ENCODE measurements at regions not wholly inside any gene's neighbourhood (a gene's known extent, or its start where the extent isn't known, plus 50 kb on each side); places are given as distances from the start of the nearest gene placed in this dataset.

DNA sequence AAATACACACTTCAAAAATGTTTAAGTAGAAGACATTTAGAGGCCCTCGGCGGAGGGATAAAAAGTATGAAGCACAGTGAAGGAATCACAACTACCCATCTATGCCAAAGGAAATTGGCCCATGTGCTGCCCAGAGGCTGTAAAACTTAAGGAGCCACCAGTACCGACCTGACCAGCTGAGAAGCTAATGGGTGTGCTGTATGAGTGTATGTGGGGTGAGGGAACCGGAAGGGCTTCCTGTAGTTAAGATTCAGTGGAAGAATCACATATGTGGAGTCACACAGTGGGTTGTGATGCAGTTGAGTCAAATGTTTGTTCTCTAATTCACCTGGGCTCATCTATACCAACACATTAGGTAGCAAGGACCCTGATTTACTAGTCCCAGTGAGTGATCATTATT, 516.0 kb upstream of the IL12A start:
- H3K79me2 ChIP-seq (ENCODE audit: insufficient read depth, low read depth, low read length): no peaks in the 10 kb centered on the region
- POLR2A ChIA-PET: interaction anchor here (0.6 to 0.7 kb wide), 3 partner anchors 15 to 1770 kb away, joined by 3 read pairs; no protein-coding TSS in a partner anchor
- no peak for DNase-seq (ENCODE audit: low spot score)
- H2AFZ ChIP-seq (ENCODE audit: low read length): no peak overlapping the region
- CTCF ChIA-PET (ENCODE audit: unreplicated experiment): no interaction called here
- no peak overlapping the region for H3K27ac ChIP-seq (ENCODE audit: low read depth, low read length, poor library complexity, severe bottlenecking)
- no TSS peak for BruUV-seq (replicated peaks)
- no peak overlapping the region for H3K4me3 ChIP-seq (ENCODE audit: low read depth, low read length, poor library complexity, severe bottlenecking)
- H3K9me2 ChIP-seq (ENCODE audit: insufficient read depth, low read length): no peaks in the 10 kb centered on the region
- no peak overlapping the region for H3K4me2 ChIP-seq (ENCODE audit: low read length)
- no peaks in the 10 kb centered on the region for H4K20me1 ChIP-seq (ENCODE audit: insufficient read depth, low read length)
- no peaks in the 10 kb centered on the region for H3K36me3 ChIP-seq (ENCODE audit: insufficient read depth, low read length)
- H3K9me3 ChIP-seq (ENCODE audit: low read length): no peaks in the 10 kb centered on the region
- intact Hi-C loops (cut with micrococcal nuclease; ENCODE audit: unreplicated experiment): no loop called here
- TF ChIP-seq, protein P1, sequence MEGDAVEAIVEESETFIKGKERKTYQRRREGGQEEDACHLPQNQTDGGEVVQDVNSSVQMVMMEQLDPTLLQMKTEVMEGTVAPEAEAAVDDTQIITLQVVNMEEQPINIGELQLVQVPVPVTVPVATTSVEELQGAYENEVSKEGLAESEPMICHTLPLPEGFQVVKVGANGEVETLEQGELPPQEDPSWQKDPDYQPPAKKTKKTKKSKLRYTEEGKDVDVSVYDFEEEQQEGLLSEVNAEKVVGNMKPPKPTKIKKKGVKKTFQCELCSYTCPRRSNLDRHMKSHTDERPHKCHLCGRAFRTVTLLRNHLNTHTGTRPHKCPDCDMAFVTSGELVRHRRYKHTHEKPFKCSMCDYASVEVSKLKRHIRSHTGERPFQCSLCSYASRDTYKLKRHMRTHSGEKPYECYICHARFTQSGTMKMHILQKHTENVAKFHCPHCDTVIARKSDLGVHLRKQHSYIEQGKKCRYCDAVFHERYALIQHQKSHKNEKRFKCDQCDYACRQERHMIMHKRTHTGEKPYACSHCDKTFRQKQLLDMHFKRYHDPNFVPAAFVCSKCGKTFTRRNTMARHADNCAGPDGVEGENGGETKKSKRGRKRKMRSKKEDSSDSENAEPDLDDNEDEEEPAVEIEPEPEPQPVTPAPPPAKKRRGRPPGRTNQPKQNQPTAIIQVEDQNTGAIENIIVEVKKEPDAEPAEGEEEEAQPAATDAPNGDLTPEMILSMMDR (conservative IDR thresholded peaks at IDR 0.05; ENCODE audit: low read length): no peak
- no peaks in the 10 kb centered on the region for H3K4me1 ChIP-seq (ENCODE audit: insufficient read depth, low read length, poor library complexity, severe bottlenecking)

DNA sequence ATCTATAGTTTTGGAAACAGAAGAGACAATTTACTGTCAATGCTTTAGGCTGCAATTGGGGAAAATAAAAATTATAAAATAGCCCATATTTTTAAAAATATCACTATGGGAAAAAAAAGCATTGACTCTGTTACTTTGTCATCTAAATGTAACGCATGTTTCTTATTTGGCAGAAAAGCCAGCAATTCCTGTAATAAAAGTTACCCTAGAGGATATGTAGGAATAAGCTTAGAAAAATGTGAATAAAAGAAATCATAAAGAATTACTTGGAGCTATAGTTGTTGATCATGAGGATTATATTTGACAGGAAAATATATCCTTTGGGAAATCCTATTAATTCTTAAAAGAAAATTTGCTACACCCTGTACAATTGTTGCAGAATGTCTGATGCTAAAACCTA, 515.4 kb upstream of the IL12A start:
- Histone ChIP-seq H3K36me3 (ENCODE audit: insufficient read depth, low read length) (no peaks in the 10 kb centered on the region), H3K4me1 (ENCODE audit: insufficient read depth, low read length, poor library complexity, severe bottlenecking) (no peaks in the 10 kb centered on the region), H3K9me2 (ENCODE audit: insufficient read depth, low read length) (no peaks in the 10 kb centered on the region), H3K79me2 (ENCODE audit: insufficient read depth, low read depth, low read length) (no peaks in the 10 kb centered on the region), H3K4me2 (ENCODE audit: low read length) (no peak overlapping the region), H3K4me3 (ENCODE audit: low read depth, low read length, poor library complexity, severe bottlenecking) (no peak overlapping the region), H3K27ac (ENCODE audit: low read depth, low read length, poor library complexity, severe bottlenecking) (no peak overlapping the region), H2AFZ (ENCODE audit: low read length) (no peak overlapping the region), H4K20me1 (ENCODE audit: insufficient read depth, low read length) (no peaks in the 10 kb centered on the region), H3K9me3 (ENCODE audit: low read length) (no peaks in the 10 kb centered on the region)
- POLR2A ChIA-PET: interaction anchor here (0.6 to 1.2 kb wide), 3 partner anchors 12 to 42 kb away, joined by 3 read pairs; no protein-coding TSS in a partner anchor
- no peak for TF ChIP-seq EZH2phosphoT487 (IDR thresholded peaks at IDR 0.05; ENCODE audit: borderline replicate concordance, low read depth, low read length)
- TF ChIP-seq, protein P1 (conservative IDR thresholded peaks at IDR 0.05; ENCODE audit: low read length): no peak
- CTCF ChIA-PET (ENCODE audit: unreplicated experiment): no interaction called here
- BruUV-seq (replicated peaks): no TSS peak
- intact Hi-C loops (cut with micrococcal nuclease; ENCODE audit: unreplicated experiment): no loop called here
- no peak for DNase-seq (ENCODE audit: low spot score)

DNA sequence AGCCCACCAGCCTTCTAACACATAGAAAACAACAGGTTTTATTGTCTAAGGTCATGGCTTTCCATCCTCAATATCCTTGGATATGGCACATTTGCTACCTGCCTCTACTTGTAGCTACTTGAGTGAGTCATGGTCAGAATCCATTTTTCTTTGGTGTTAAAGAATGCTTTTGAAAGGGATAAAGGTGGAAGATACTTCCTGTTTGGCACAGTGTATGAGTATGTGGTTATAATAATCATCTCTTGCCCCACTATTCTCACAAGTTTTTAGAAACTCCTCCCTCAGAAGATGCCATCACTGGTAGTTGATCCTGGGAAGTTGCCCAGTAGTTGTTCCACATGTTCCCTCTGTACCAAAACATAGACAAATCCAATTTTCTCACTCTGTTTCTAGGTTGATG, 508.6 kb upstream of the IL12A start:
- no peak overlapping the region for H2AFZ ChIP-seq (ENCODE audit: low read length)
- no peak overlapping the region for H3K4me2 ChIP-seq (ENCODE audit: low read length)
- no peak for DNase-seq (ENCODE audit: low spot score)
- no peak overlapping the region for H3K4me3 ChIP-seq (ENCODE audit: low read depth, low read length, poor library complexity, severe bottlenecking)
- H3K4me1 ChIP-seq (ENCODE audit: insufficient read depth, low read length, poor library complexity, severe bottlenecking): no peaks in the 10 kb centered on the region
- H4K20me1 ChIP-seq (ENCODE audit: insufficient read depth, low read length): no peaks in the 10 kb centered on the region
- no peaks in the 10 kb centered on the region for H3K36me3 ChIP-seq (ENCODE audit: insufficient read depth, low read length)
- H3K79me2 ChIP-seq (ENCODE audit: insufficient read depth, low read depth, low read length): no peaks in the 10 kb centered on the region
- intact Hi-C loops (cut with micrococcal nuclease; ENCODE audit: unreplicated experiment): no loop called here
- no peaks in the 10 kb centered on the region for H3K9me2 ChIP-seq (ENCODE audit: insufficient read depth, low read length)
- no peak overlapping the region for H3K27ac ChIP-seq (ENCODE audit: low read depth, low read length, poor library complexity, severe bottlenecking)
- ChIA-PET CTCF (ENCODE audit: unreplicated experiment) (no interaction called here), POLR2A (interaction anchor here (0.7 kb wide), 1 partner anchor 288 kb away, joined by 3 read pairs; no protein-coding TSS in a partner anchor)
- BruUV-seq (replicated peaks): no TSS peak
- no peaks in the 10 kb centered on the region for H3K9me3 ChIP-seq (ENCODE audit: low read length)
- TF ChIP-seq, protein P1 (conservative IDR thresholded peaks at IDR 0.05; ENCODE audit: low read length): no peak
- no peak for TF ChIP-seq EZH2phosphoT487 (IDR thresholded peaks at IDR 0.05; ENCODE audit: borderline replicate concordance, low read depth, low read length)

All from OCI-LY7 (cell line).